ENCODE measurements at regions not wholly inside any gene's neighbourhood (a gene's known extent, or its start where the extent isn't known, plus 50 kb on each side); places are given as distances from the start of the nearest gene placed in this dataset.
"Not testable (repeated sequence)": the region's sequence is repeated elsewhere in the genome, so short reads cannot be mapped to it uniquely, and the experiment has no call there.

DNA sequence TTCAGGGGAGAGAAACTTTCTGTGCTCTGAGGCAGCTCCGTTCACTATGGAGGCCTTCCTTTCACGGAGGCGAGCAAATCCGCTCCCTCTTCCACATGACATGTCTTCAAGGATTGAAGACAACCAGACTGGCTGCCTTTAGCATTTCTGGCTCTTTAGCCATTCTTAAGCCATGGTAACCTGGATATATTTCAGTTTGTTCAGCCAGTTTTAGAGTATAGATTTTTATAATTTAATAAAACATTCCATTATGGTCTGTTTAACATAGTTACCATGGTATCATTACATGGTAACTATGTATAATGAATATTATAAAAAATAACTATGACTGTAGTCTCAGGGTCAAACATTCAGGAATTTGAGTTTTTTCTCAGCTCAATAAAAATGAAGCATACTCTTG, 54.2 kb upstream of the NFIA start:
- no peak for DNase-seq

DNA sequence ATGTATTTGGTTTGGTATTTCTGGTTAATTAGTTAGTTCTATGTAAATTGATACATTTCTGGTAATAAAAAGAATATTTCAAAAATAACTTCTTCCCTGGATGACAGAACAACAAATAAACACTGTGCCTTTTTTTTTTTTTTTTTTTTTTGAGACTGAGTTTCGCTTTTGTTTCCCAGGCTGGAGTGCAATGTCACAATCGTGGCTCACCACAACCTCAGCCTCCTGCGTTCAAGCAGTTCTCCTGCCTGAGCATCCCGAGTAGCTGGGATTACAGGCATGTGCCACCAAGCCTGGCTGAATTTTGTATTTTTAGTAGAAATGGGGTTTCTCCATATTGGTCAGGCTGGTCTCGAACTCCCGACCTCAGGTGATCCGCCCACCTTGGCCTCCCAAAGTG, 64.3 kb upstream of the NFIA start:
- DNase-seq = not testable (repeated sequence)

DNA sequence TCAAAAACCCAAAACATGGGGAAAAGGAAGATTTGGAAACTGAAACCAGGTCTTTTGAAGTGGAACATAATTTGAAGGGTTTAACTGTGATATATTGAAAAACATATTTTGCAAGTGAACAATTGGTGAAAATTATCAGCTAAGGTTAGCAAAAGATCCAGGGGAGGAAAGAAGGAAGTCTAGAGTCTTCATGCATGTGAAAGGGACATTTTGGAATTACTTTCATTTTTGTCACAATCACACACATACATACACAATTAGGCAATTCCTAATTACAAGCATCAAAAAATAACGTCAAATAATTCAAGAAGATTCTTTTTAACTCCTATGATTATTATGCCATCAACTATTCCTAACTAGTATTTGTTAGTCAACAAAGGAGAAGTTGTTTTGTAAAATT, 64.7 kb upstream of the NFIA start:
- no peak for DNase-seq

DNA sequence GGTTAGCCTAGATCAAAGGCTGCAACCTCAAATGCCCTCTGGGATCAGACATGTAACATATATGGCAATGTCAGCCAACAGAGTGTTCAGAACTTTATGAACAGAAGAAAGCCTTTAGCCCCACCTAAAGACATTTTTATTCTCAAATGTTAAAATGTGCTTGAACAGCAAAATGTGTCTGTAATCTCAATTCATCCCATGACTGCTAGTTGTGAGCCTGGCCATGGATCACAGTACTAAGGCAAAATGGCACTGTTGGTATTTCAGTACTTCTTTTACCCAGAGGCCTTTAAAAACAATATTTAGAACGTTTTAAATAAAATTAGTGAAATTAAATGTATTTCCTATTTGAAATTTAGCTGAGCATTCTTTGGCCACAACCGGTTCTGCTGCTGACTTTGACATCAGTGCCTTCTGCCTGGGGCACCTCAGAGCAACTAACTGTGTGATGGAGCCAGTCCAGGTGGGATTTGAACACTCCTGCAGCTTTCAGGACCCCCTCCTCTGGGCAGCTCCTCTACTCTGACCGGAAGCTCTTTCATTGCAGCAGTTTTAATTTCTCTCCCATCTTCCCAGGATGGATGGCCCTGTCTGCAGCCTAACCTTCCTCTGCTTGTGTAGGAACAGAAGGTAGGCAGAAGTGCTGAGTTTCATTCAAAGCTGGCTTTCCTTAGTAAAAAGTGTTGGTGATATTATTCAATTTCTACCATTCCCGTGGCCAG, 68.3 kb upstream of the NFIA start:
- DNase-seq = no peak

DNA sequence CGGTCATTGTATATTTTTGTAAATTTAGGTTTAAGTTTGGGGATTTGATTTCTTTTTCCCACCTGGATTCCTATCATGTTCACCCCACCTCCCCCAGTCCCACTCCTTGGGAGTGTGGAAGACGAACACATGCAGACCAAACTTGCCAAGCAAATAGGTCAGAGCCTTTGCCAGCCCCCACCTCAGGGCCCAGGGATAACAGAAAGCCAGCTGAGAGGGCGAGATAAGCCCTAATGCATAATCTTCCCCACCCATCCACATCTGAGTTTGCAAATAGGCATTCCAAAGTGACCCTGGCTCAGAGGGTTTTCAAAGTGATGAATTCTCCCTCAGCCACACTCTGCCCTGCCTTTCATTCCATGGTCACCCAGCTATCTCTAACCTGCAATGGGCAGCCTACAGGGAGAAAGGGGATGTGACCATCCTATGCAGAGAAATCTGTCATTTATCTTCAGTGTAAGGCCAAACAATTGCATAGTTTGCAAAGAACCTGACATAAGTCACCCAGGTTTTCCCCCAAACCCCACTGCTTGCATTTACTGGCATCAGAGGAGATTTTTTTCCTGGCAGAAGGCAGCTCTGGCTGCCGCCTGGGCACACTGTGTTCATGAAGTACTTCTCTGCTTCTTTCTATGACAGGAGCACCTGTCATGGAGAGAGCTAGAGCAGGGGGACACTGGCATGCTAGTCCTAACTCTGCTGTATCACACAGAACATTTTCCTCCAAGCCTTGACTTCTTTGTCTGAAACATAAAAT, 69.0 kb upstream of the NFIA start:
- no peak for DNase-seq

DNA sequence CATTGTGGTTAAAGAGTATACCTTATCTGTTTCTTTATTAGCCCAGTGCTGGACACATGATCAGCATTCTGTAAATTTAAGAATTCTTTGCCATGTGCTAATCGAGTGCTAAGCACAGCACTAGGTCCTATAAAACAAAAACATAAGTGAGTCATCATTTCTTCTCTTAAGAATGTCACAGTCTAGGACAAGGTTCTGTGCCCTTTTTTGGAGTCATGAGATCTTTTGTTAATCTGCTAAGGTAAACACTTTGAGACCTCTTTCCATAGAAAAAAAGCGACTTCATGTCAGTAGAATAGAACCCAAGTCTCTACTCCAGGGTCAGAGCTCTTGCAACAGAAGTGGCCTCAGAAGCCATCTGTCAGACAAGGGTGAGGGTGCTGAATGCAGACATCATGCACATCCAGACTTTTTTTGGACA, 70.0 kb upstream of the NFIA start:
- no peak for DNase-seq

DNA sequence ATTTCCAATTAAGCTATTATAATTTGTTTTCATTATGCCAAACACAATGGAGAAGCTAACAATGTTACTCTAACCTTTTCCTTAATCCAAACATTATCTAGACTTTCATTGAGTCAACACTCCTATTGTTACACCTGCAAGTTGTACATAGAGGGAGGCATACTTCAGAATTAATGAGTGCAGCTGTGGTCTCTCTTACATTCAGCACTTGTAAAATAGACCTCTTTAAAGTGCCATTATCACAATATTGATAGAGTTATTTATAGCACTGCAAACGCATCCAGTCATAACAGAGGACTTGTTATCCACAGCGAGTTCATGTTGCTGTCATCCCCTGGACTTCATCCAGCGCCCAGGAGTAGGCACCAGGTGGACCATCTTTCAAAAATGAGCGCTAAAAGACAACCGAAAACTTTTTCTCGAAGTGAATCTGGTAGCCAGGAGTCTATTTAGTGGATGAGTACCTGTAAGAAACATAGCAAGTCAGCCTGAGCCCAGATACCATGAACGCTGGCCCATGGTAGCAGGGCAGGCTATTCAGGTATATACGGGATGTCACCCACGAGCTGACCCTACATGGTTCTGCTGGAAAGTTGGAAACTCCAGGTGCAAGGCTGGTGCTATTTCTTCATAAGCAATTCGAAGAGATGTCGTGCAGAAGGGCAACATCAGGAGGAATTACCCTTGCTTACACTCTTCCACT, 70.6 kb upstream of the NFIA start:
- no peak for DNase-seq

DNA sequence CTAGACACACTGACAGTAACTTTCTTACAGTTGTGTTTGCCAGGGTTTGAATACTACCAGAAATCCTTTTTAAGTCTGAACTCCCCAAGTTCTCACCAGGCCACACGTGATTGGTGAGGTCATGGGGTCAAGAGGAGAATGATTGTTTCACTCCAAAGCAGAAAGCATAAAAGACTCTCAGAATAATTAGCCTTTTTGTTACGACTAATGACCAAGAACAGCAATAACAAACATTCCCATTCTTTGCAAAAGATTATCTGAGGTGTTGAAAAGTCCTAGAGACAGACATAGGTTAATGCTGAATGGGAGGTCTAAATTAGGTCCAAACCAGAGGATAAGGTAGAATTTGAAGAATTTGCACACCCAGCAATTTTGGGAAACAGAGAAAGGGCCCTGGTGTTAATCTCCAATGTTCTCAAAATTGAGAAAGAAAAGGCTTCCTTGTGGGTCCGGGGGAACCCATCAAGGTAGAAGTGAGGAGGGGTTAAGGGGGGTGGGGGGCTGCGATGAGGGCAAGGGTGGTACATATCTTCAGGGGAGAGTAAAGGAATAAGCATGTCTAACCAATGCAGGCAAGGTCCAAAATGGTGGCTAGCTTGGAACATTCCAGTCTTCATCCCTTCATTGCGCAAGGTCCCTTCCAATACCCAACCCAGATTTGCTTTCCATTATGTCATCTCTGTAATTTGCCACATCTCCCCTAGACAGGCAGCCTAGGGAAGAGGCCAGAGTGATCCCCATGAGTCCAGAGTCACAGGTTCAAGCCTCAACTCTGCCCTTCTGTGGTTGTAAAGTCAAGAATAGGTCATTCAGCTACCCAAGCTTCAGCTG, 74.6 kb upstream of the NFIA start:
- DNase-seq = no peak

DNA sequence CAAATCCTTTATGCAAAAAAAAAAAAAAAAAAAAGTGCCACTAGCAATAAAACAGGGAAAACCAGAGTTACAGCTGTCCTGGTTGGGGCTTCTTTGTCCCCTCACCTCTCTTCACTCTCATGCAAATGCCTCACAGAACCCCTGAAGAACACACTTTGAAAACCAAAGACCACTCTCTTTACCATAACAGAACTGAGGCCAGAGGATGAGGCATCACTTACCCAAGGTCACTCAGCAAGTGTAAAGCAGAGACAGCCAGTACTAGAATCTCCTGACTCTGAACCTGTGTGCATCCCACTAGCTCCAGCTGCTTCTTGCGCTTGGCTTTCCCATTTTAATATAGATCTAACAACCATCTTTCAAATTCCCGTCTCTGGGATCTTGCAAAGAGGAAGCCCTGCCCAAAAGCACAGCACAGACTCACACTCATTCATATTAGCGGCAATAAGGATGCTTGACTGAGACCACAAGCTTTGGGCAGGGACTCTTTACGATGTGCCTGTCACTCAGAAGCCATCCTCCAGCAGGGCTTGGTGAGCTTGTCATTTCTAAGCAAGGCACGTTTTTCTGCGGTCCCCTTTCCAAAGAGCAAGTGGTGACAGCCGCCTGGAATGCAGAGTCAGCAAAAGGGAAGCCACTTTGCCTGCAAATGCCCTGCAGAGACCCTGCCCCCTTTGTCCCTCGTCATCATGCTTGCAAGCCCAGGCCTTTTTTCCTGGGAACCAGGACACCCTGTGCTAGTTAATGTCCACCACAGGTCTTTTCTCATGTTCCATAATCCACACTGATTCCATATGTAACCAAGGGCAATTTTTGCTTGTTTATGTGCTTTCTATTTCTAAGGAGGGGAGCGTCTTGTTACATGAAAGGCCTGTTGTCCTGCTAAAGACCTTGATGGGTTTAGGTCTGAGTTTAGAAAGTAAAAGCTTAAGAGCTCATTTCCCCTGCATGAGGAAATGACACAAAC, 76.5 kb upstream of the NFIA start:
- no peak for DNase-seq

DNA sequence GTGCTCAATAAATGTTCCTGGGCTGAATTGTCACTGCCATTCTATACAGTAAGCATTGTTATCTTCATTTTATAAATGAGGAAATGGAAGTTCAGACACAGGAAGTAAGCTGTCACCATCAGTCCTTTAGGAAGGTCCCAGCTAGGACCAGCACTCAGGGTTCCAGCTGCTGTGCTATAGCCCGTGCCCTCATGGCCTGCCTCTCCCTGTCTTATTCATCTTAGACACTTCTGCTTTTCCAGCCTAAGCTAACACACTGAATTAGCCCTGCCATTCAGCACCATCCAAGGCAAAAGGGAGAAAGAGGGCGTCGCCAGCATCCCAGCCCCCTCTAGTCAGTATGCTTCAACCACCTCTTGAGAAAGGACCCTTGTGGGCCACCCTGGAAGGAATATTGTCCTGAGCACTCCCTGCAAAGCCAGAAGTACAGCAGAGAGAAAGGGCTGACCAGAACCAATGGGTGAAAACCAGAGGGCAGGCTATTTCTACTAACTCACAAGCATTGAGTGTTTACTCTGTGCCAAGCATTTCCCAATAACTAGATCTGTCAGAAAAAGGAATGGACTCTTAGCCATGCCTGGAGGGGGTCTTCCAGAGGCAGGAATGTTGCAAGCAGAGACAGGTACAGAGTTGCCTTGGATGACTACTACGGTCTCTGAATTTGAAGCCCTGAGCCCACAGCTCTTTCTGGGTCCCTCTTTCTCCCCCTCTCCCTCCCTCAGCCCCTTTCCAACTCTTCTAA, 77.9 kb upstream of the NFIA start:
- no peak for DNase-seq

DNA sequence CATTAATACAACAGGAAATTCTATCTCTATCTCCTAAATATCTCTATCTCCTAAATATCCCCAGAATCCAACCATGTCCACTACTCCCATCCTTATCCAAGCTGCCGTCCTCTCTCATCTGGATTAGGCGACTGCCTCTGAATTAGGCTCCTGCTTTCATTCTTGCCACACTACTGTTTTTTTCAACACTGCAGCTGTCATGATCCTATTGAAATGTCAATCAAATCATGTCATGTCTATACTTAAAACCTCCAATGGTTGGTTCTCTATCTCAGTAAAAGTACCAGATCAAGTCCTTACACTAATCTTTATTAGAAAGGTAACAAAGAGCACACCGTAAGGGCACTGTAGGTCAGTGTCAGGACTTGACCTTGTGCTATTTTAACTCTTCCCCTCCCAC, 82.0 kb upstream of the NFIA start:
- no peak for DNase-seq

DNA sequence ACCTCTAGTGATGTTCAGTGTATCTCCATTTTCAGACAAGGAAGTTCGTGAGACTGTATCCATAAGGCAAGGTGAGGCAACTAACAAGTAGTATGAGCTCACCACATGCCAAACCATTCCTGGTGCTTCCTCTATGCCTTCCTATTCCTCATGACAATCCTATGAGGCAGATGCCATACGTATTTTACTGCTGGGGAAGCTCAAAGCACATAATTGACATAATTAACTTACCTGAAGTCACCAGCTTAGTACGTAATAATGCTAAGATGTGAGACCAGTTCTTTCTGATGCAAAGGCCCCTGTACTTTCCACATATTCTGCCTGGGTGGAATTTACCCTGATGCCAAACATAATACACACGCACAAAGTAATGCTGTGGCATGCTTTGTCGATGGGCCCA, 83.6 kb upstream of the NFIA start:
- DNase-seq = no peak

DNA sequence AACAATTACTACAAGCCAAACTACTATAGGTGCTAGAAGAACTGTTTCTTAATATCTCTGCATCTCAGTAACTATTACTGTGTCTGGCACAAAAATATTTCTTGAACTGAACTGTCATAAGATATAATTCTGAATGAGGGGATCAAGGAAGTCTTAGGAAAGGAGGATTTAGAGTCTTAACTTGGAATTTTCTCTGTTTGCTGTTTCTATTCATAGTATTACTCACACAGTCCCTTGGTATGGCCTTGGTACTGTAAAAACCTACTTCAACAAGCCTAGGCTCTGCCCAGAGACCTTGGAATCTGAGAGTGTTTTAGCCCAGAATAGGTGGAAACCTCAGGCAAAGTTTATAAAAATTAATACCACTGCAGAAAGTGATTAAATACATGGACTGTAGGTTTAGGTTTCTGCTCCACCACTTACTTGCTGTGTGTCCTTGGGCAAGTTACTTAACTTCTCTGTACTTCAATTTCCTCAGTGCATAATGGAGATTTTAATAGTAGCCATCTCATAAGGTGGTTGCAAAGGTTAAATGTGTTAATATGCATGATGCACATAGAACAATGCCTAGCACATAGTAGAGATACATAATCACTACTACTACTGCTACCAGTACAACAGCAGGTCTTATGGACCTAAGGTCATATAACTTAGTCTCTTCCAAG, 87.4 kb upstream of the NFIA start:
- DNase-seq = no peak

DNA sequence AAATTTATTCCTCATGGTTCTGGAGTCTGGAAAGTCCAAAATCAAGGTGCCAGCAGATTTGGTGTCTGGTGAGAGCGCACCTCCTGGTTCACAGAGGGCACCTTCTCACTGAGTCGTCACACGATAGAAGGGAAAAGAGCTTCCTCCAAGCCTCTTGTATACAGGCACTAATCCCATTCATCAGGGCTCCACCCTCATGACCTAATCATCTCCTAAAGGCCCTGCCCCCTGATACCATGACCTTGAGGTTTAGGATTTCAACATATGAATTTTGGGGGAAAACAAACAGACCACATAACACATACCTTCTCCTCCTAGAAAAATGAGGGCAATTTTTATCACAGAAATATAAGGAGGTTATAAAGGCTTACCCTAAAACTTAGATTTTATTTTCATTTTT, 88.0 kb upstream of the NFIA start:
- DNase-seq = no peak

DNA sequence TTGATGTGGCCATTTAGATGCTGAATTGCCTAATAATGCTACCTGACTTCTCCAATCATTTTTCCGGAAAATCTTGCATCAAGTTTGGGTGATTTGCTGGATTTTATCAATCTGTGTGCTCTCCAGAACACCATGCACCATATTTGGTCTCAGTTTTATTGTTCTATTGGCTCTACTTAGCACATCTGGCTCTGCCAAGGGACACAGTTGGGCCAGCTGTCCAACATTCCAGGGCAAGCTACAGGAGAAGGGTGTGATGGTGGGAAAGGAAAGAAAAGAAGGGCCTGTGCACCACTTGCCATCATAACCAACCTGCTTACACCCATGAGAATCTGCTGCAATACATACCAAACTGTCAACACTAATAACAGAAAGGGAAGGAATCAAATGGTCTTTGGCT, 90.2 kb upstream of the NFIA start:
- no peak for DNase-seq

DNA sequence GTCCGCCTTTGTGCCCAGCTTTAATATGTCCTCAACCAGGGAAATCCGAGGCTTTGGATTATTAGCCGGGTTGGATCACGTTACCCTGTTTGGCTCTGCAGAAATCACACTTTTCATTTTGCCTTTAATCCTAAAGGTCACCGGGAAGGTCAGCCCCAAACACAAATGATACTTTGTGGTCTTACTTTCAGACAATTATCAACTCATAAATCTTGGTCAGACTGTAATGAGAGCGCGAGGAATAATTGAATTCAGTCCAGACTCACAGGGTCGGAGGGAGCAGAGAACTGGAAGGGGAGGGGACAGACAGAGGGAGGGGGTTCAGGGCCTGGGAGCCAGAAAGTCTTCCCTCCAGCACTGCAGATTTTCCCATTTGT, 91.7 kb upstream of the NFIA start:
- peak; percentile 28 for DNase-seq

DNA sequence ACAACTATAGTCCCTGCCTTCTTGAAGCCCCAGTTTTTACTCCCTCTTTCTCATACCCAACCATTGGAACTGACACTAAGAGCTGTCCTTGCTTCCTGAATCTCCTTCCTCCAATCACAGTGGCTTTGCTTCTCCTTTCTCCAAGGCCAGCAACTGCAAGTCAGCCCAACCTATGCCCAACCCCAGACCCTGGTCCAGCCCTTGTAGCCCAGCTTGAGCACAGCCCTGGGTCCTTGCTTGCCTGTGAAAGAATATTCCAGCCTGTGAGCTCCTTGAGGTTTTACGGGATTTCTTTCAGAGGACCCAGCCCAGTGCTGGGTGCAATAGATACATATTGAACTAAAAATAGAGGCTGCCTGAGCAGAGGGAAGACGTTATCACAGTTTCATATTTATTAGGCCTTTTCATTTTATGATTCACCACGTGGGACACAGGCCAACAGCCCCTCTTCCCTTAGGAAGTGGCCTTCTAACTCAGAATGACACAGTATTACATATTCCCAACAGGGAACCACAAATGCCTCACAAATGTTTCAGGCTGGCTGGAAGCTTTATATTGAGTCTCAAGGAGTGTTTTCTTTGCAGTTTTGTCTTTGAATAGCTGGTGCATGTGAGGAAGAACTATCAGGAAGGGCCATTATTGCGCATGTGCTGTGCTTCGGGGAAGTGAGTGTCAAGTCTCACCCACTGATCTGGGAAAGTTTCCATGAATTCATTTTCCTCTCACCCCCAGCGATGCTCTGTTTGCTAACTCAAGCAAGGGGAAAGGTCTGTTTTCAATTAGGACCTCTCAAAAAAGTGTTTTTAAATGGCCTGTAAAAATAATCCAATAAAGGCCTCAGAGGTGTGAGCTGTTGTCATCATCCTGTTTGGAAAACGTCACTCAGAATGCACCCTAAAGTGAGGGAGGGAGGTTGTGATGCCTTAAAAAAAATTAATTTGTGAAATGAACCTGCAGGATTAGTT, 92.3 kb upstream of the NFIA start:
- no peak for DNase-seq

DNA sequence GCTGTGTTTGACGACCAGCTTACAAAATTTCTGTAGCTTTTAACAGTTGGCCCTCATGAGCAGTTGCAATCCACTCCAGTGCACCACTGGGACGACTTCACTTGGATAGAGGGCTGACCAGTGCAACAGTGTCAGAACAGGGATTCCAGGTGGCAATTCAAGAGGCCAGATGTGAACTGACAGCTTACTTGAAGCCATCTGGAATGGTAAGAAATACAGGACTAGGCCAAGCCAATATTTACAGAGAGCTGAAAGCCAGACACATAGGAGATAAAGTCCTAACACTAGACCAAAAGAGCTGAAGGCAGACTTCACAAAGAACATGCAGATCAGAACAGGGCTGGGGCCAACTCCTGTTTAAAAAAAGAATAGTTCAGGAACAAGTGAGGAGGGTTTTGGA, 93.5 kb upstream of the NFIA start:
- peak; percentile 87 for DNase-seq

DNA sequence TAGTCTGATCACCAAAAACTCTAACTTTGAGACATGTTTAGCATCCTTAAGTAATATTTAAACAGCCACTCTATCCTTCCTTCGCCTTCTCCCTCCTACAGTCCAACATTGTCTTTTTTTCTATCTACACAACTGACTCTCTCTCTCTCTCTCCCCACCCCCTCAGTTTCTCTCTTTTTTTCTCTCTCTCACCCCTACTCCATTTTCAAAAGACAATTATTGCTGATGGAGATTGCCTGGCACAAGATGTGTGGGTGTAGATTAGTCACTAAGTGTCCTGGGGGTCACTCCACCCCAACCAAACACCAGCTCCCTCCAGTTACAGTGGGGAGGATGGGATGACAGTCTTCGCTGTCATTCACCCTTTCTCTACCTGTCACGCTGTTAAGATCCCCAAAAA, 94.5 kb upstream of the NFIA start:
- no peak for DNase-seq
